ENCODE measurements at regions not wholly inside any gene's neighbourhood (a gene's known extent, or its start where the extent isn't known, plus 50 kb on each side); places are given as distances from the start of the nearest gene placed in this dataset.

GRCh38 chr2:163463411-163463810, 272.4 kb downstream of the FIGN start:
- no peak for DNase-seq (ENCODE audit: low spot score)
- Histone ChIP-seq H3K27me3 (replicated peaks; ENCODE audit: insufficient read depth) (no peaks in the 10 kb centered on the region), H3K4me3 (no peak overlapping the region), H3K4me1 (ENCODE audit: control insufficient read depth in 1 of 2, low read depth in 2 of 2) (no peaks in the 10 kb centered on the region), H3K9me3 (no peaks in the 10 kb centered on the region), H3K27ac (no peak overlapping the region), H3K36me3 (no peaks in the 10 kb centered on the region)
- TF ChIP-seq, protein P1, sequence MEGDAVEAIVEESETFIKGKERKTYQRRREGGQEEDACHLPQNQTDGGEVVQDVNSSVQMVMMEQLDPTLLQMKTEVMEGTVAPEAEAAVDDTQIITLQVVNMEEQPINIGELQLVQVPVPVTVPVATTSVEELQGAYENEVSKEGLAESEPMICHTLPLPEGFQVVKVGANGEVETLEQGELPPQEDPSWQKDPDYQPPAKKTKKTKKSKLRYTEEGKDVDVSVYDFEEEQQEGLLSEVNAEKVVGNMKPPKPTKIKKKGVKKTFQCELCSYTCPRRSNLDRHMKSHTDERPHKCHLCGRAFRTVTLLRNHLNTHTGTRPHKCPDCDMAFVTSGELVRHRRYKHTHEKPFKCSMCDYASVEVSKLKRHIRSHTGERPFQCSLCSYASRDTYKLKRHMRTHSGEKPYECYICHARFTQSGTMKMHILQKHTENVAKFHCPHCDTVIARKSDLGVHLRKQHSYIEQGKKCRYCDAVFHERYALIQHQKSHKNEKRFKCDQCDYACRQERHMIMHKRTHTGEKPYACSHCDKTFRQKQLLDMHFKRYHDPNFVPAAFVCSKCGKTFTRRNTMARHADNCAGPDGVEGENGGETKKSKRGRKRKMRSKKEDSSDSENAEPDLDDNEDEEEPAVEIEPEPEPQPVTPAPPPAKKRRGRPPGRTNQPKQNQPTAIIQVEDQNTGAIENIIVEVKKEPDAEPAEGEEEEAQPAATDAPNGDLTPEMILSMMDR (IDR thresholded peaks at IDR 0.05): no peak
- ATAC-seq (ENCODE audit: insufficient number of reproducible peaks, low FRiP score, low read depth): no peak

- no peaks in the 10 kb centered on the region for H3K4me1 ChIP-seq (ENCODE audit: control insufficient read depth in 1 of 2, low read depth in 2 of 2)
- TF ChIP-seq, protein P1 (IDR thresholded peaks at IDR 0.05): no peak
- H3K4me3 ChIP-seq: no peak overlapping the region
- no peaks in the 10 kb centered on the region for H3K36me3 ChIP-seq
- no peaks in the 10 kb centered on the region for H3K9me3 ChIP-seq
- DNase-seq (ENCODE audit: low spot score) (no peak), ATAC-seq (ENCODE audit: insufficient number of reproducible peaks, low FRiP score, low read depth) (no peak)
- no peak overlapping the region for H3K27ac ChIP-seq
- H3K27me3 ChIP-seq (replicated peaks; ENCODE audit: insufficient read depth): no peaks in the 10 kb centered on the region
Measured at GRCh38 chr2:163462993-163463392, 272.8 kb downstream of the FIGN start.

GRCh38 chr2:163459986-163460385, 275.8 kb downstream of the FIGN start:
- Histone ChIP-seq H3K4me1 (ENCODE audit: control insufficient read depth in 1 of 2, low read depth in 2 of 2) (no peaks in the 10 kb centered on the region), H3K27ac (no peak overlapping the region), H3K4me3 (no peak overlapping the region), H3K36me3 (no peaks in the 10 kb centered on the region), H3K27me3 (replicated peaks; ENCODE audit: insufficient read depth) (no peaks in the 10 kb centered on the region), H3K9me3 (no peaks in the 10 kb centered on the region)
- DNase-seq (ENCODE audit: low spot score) (no peak), ATAC-seq (ENCODE audit: insufficient number of reproducible peaks, low FRiP score, low read depth) (no peak)
- TF ChIP-seq, protein P1 (IDR thresholded peaks at IDR 0.05): no peak

- TF ChIP-seq, protein P1 (IDR thresholded peaks at IDR 0.05): no peak
- DNase-seq (ENCODE audit: low spot score): no peak
- no peaks in the 10 kb centered on the region for H3K4me1 ChIP-seq (ENCODE audit: control insufficient read depth in 1 of 2, low read depth in 2 of 2)
- no peak for ATAC-seq (ENCODE audit: insufficient number of reproducible peaks, low FRiP score, low read depth)
- H3K27ac ChIP-seq: no peak overlapping the region
- no peaks in the 10 kb centered on the region for H3K36me3 ChIP-seq
- no peaks in the 10 kb centered on the region for H3K27me3 ChIP-seq (replicated peaks; ENCODE audit: insufficient read depth)
- H3K4me3 ChIP-seq: no peak overlapping the region
- H3K9me3 ChIP-seq: no peaks in the 10 kb centered on the region
Measured at GRCh38 chr2:163456953-163457743, 278.7 kb downstream of the FIGN start.

GRCh38 chr2:163455815-163456214, 280.0 kb downstream of the FIGN start:
- Histone ChIP-seq H3K27ac (no peak overlapping the region), H3K27me3 (replicated peaks; ENCODE audit: insufficient read depth) (no peaks in the 10 kb centered on the region), H3K9me3 (no peaks in the 10 kb centered on the region), H3K36me3 (no peaks in the 10 kb centered on the region), H3K4me1 (ENCODE audit: control insufficient read depth in 1 of 2, low read depth in 2 of 2) (no peaks in the 10 kb centered on the region), H3K4me3 (no peak overlapping the region)
- ATAC-seq (ENCODE audit: insufficient number of reproducible peaks, low FRiP score, low read depth) (no peak), DNase-seq (ENCODE audit: low spot score) (no peak)
- TF ChIP-seq, protein P1 (IDR thresholded peaks at IDR 0.05): no peak

Measured in thoracic aorta (tissue), 2 donors.